GM19023 (cell line): ENCODE measurements at regions not wholly inside any gene's neighbourhood (a gene's known extent, or its start where the extent isn't known, plus 50 kb on each side); places are given as distances from the start of the nearest gene placed in this dataset.

ENCODE experiments used
- ATAC-seq: cut with Tn5 transposase; IDR thresholded peaks from one replicate; pipeline ENCODE4 v1.9.1; 2021; ENCODE audit warnings: mild to moderate bottlenecking, moderate library complexity; ENCODE audit not compliant: unreplicated experiment

- ATAC-seq: no peak
Measured at GRCh38 chr4:180394730-180395129, 1848.5 kb upstream of the TENM3 start.

DNA sequence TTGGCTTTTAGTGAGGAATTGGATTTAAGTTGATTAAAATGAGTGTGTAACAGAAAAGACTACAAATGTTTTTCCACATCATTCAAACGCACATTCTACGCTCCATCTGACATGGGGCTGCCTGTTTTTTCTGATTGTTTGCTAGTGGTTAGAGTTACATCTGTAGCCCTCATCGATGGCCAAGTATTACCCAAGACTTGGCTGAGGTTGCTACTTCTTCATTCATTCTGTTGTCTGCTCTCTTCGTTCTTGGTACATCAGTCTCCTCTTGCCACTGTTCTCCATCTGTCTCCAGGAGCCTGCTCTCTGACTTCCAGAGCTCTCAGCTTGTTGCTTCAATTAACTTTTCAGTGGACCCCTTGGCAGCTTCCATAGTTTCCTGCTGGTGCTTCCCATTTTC is 1844.6 kb upstream of the TENM3 start:
- ATAC-seq: no peak

- ATAC-seq: no peak
Measured at GRCh38 chr4:180407275-180407885, 1835.8 kb upstream of the TENM3 start.

DNA sequence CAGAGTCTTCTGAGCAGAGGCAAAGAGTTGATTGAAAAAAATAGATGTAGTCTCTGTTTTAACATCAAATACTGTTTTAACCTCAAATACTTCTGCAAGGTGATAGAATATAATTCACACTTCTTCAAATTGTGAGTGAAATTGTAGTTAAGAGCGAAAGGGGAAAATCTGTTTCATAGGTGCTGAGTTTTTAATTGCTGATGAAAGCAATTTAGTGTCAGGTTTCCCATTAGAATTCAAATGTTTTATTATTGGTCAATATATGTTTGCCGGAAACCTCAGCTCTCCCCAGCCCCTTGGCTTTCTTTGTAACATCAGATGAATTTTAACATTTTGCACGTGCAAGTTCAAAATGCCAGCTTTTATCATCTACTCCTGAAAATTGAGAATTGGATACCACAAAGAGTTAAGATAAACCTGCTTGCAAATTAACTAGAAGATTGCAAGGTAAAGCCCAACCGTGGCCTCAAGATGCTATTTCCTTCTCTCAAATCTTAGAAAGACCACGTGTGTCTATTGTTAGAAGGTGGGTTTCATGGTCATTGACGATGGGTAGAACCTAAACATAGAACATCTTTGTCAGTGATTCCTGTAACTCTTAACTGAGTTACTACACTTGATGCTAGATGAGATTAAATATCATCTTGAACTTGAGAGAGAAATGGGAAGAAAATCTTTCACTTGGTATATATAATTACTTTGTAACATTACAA is 1824.2 kb upstream of the TENM3 start:
- ATAC-seq: no peak

- no peak for ATAC-seq
Measured at GRCh38 chr4:180422989-180423711, 1820.1 kb upstream of the TENM3 start.

GRCh38 chr4:180423712-180424057 is 1819.5 kb upstream of the TENM3 start:
- ATAC-seq: no peak

DNA sequence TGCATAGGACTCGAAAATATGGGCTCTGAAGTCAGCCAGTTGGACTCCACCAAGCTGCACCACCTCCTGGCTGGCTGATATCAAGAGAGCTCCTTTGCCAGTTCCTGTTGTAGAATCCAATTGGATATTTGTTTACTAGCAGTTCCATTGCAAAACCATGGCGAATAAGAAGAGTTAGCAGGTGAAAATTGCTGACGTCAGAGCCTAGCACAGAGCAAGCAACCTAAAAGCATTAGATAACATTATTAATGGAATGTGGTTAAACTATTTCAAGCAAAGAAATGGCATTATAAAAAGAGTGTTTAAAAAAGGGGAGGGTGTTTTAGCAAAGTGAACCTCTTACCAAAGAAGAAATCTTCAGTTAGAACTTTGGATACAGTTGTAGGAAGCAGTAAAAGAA is 1816.3 kb upstream of the TENM3 start:
- ATAC-seq: no peak

DNA sequence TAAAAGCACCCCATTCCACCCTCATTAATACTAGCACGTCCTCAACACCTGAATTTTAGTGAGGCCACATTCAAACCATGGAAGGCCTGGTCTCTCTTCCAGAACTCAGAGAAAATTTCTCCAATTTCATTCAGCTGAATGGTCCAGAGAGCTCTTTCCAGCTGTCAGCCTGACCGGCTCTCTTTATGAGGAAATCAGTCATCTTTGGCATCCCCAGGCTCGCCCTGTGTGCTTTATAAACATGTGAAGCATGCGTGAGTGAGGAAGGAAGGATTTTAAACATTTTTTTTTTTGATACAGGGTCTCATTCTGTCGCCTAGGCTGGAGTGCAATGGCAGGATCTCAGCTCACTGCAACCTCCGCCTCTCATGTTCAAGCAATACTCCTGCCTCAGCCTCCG is 1812.9 kb upstream of the TENM3 start:
- ATAC-seq: no peak

DNA sequence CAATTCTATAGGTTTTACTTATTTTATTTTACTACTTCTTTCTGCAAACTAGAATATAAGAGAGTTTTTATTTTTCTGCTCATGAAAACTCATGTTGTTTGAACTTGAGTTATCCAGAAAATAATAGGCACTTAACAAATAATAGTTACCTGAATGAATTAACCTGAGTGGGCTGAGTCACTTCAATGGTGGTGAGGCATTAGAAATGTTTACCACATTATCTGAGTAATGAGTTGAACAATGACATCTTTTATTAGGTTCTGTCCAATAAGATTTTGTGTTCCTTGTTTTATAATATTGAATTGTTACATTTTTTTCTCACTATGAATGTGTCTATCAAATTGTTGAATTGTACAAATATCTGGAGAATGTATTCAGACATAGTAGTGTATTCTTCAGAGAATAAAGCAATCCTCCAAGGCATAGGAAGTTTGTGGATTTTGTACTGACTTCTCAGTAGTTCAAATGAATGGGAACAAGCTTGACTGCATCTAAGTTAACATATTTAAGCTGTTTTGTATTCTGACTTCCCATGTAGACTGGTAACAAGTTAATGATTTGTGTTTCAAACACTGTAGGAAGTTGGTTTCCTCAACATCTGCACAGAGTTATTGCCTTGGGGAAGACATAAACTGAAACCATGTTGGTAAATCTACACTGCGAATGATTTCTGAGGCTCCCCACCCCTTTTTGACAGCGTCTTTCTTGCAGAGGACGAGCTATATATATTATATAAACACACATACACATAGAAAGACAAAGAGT is 1808.9 kb upstream of the TENM3 start:
- no peak for ATAC-seq

- no peak for ATAC-seq
Measured at GRCh38 chr4:180436361-180436760, 1806.8 kb upstream of the TENM3 start.

DNA sequence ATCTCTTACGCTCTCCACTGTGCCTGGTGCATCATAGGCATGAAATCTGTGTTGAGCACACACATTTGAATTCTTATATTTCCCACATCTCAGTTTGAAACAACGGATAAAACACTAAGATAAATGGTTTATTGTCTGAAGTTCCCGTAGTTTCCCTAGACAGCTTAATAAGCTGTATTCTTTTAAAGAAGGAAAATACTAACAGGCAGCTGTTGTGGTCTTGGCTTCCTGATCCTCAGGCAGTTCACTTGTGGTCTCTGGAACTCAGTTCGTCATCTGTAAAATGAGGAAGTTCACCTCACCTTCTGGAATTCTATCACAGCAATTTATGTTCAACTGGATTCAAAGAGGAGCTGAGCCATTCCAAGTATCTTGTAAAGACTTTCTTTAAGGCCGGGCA is 1805.6 kb upstream of the TENM3 start:
- no peak for ATAC-seq

- ATAC-seq: no peak
Measured at GRCh38 chr4:180448306-180448705, 1794.9 kb upstream of the TENM3 start.

- ATAC-seq: no peak
Measured at GRCh38 chr4:180449395-180449956, 1793.7 kb upstream of the TENM3 start.

- ATAC-seq: no peak
Measured at GRCh38 chr4:180455226-180455625, 1788.0 kb upstream of the TENM3 start.

DNA sequence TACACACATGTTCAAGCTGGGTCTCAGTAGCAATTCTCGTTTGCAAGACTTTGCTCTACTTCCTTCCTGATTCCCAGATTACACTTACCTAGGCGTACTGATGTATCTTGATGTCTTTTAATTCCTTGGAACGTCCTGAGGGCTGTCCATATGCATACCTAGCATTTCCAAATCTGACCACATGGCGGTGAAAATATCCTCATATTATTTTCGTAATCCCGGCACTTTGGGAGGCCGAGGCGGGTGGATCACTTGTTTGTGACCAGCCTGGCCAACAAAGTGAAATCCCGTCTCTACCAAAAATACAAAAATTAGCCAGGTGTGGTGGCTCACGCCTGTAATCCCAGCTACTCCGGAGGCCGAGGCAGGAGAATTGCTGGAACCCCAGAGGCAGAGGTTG is 1786.3 kb upstream of the TENM3 start:
- ATAC-seq: no peak

- ATAC-seq: no peak
Measured at GRCh38 chr4:180462116-180462515, 1781.1 kb upstream of the TENM3 start.

DNA sequence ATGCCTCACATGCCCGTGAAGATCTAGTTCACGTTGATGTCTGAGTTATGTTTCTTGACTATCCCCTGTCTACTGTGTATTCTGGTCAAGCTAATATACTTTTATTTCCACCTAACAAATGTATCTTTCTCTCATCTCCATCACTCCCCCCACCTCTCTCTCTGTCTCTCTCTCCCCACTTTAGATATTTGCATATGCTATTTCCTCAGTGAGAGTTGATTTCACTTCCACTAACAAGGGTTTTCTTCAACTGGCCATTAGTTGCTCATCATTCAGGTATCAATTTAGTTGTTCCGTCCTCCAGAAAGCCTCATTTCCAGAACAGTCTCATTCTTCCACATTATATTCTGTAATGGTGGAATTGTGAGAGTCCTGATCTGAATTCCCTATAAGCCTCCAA is 1777.8 kb upstream of the TENM3 start:
- ATAC-seq: no peak

GRCh38 chr4:180483036-180483435 is 1760.2 kb upstream of the TENM3 start:
- no peak for ATAC-seq

GRCh38 chr4:180485407-180485806 is 1757.8 kb upstream of the TENM3 start:
- ATAC-seq: no peak

- ATAC-seq: no peak
Measured at GRCh38 chr4:180486342-180486741, 1756.9 kb upstream of the TENM3 start.

- no peak for ATAC-seq
Measured at GRCh38 chr4:180489787-180490186, 1753.4 kb upstream of the TENM3 start.
